CD4-positive, alpha-beta T cell (primary cell): ENCODE measurements at regions not wholly inside any gene's neighbourhood (a gene's known extent, or its start where the extent isn't known, plus 50 kb on each side); places are given as distances from the start of the nearest gene placed in this dataset.

Source experiments
- ATAC-seq: fragments of 200-7000 bp; cut with Tn5 transposase; one replicate; pipeline ENCODE4 v1.10.0; 2022; ENCODE audit warnings: mild to moderate bottlenecking; ENCODE audit not compliant: poor library complexity
- CTCF ChIA-PET: fragments of 350-600 bp; sonication (Branson Sonifier 250); formaldehyde crosslinking; loops from one replicate; lab custom pipeline; 2021; ENCODE audit warnings: antibody characterized with exemption, inconsistent platforms; lab: Charles Lee
- POLR2A ChIA-PET: fragments of 350-600 bp; sonication (Branson Sonifier 250); formaldehyde crosslinking; loops from one replicate; lab custom pipeline; 2021; ENCODE audit warnings: antibody characterized with exemption, inconsistent platforms; lab: Charles Lee
- DNase-seq, 14 experiments: peaks; one replicate each; pipeline ENCODE4 v3.0.0-alpha.2; 2013 to 2020; ENCODE audit warnings: mixed read lengths in 2 of 14
- H3K27ac ChIP-seq, 2 donors: one replicate each; pipeline versions ENCODE4 v1.5.1 to v1.7.0; 2013; ENCODE audit warnings: low read length in 2 of 2, low read depth in 1 of 2, mild to moderate bottlenecking in 1 of 2
- H3K27me3 ChIP-seq, 2 experiments: 1 replicate in 1 of 2; 2 replicates in 1 of 2; pipeline versions ENCODE4 v1.6.1 to v1.7.0; 2013; ENCODE audit warnings: low read length in 2 of 2, control low read depth in 1 of 2, mild to moderate bottlenecking in 1 of 2, moderate library complexity in 1 of 2; ENCODE audit not compliant: insufficient read depth in 2 of 2, control insufficient read depth in 1 of 2
- H3K36me3 ChIP-seq: one replicate; pipeline ENCODE4 v1.6.1; 2013; ENCODE audit warnings: low read length, control low read depth; ENCODE audit not compliant: insufficient read depth
- H3K4me1 ChIP-seq: one replicate; pipeline ENCODE4 v1.6.1; 2013; ENCODE audit warnings: low read length, control low read depth; ENCODE audit not compliant: insufficient read depth
- H3K4me3 ChIP-seq: one replicate; pipeline ENCODE4 v1.5.1; 2013; ENCODE audit warnings: mild to moderate bottlenecking, low read length, moderate library complexity
- H3K9me3 ChIP-seq, 2 experiments: 1 replicate in 1 of 2; 2 replicates in 1 of 2; pipeline versions ENCODE4 v1.6.1 to v1.7.0; 2013; ENCODE audit warnings: low read length in 2 of 2, mild to moderate bottlenecking in 2 of 2, control low read depth in 1 of 2, moderate library complexity in 1 of 2; ENCODE audit not compliant: control insufficient read depth in 1 of 2, insufficient read depth in 1 of 2
- H3K27ac Mint-ChIP-seq: one replicate; pipeline ENCODE4 v1.8.0; 2020; ENCODE audit warnings: mixed read lengths
- H3K27me3 Mint-ChIP-seq: one replicate; pipeline ENCODE4 v1.8.0; 2021; ENCODE audit warnings: mixed read lengths
- H3K36me3 Mint-ChIP-seq: one replicate; pipeline ENCODE4 v1.8.0; 2021; ENCODE audit warnings: low read depth, mixed read lengths
- H3K4me1 Mint-ChIP-seq: one replicate; pipeline ENCODE4 v1.8.0; 2021; ENCODE audit warnings: low read depth, mixed read lengths
- H3K4me3 Mint-ChIP-seq: one replicate; pipeline ENCODE4 v1.8.0; 2020; ENCODE audit warnings: mild to moderate bottlenecking, mixed read lengths
- H3K9me3 Mint-ChIP-seq: one replicate; pipeline ENCODE4 v1.8.0; 2020; ENCODE audit warnings: mixed read lengths
- CTCF ChIP-seq: fragments of 200-600 bp; IDR thresholded peaks from one replicate; pipeline ENCODE4 v1.8.0; 2022; ENCODE audit warnings: antibody characterized with exemption, mild to moderate bottlenecking
- intact Hi-C, 2 experiments: fragments of 100-400 bp; cut with DNase I in 1 of 2; cut with micrococcal nuclease in 1 of 2; formaldehyde crosslinking; loops; one replicate each; pipeline versions ENCODE4 v1.15.1 to v1.9.0; 2023 to 2025; cut with DNase I, micrococcal nuclease

DNA sequence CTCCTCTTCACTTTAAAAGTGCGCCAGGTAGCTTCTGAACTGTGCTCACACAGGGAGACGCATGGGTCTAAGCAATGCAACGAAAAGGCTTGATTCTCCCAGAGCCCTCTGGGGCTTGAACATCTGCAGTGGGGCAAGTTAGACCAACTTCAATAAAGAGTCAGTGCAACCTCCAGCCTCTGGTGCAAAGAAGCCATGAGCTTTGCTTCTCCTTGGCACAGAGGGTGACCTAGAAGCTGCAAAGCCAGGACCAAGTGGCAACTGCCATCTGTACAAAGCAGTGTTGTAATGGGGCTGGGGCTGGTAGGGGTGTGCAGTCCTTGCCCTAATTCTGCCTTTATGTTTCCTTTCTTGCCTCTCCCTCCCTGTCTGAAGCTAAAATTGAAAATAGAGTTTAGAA lies 219.0 kb upstream of the CD96 start:
- Mint-ChIP-seq H3K27ac (peak overlapping the region; percentile 72), H3K36me3 (no peaks in the 10 kb centered on the region), H3K4me1 (peaks cover 38% of the 10 kb centered on the region), H3K9me3 (peaks cover 3% of the 10 kb centered on the region), H3K27me3 (no peaks in the 10 kb centered on the region), H3K4me3 (no peak overlapping the region)
- Histone ChIP-seq H3K27ac (no peak overlapping the region), H3K9me3 (no peaks in the 10 kb centered on the region), H3K36me3 (no peaks in the 10 kb centered on the region), H3K4me3 (no peak overlapping the region), H3K27me3 (no peaks in the 10 kb centered on the region), H3K4me1 (peaks cover 7% of the 10 kb centered on the region)
- intact Hi-C loops, result no loop called here
- ATAC-seq (no peak), DNase-seq (no peak)
- CTCF ChIA-PET, result no interaction called here
- TF ChIP-seq CTCF, result no peak
- POLR2A ChIA-PET, result interaction anchor here (0.6 to 3.9 kb wide), 4 partner anchors 9 to 31 kb away, joined by 3 to 16 read pairs (median 6); no protein-coding TSS in a partner anchor

DNA sequence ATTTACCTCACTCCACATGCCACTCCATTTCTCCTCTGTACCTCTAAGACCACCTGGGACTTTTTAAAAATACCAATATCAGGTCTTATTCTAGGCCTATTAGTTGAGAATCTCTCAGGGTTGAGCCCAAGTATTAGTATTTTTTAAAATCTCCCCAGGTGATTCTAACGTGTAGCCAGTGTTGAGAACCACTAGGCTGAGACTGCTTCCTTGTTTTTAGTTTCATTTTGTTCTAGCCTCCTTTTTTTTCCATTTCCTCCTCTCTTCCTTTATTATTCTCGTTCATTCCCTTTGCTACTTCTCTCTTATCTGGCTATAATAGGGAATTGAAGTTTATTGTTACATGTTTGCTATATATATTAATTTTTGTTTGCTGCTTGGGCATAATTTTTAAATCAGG lies 217.8 kb upstream of the CD96 start:
- POLR2A ChIA-PET, result interaction anchor here (0.6 to 3.9 kb wide), 5 partner anchors 9 to 701 kb away, joined by 3 to 16 read pairs (median 4); no protein-coding TSS in a partner anchor
- peaks cover 3% of the 10 kb centered on the region for H3K9me3 Mint-ChIP-seq
- H3K36me3 Mint-ChIP-seq, result no peaks in the 10 kb centered on the region
- Histone ChIP-seq H3K4me1 (peaks cover 7% of the 10 kb centered on the region), H3K36me3 (no peaks in the 10 kb centered on the region), H3K4me3 (peak overlapping the region; percentile 24), H3K27ac (no peak overlapping the region), H3K27me3 (no peaks in the 10 kb centered on the region), H3K9me3 (no peaks in the 10 kb centered on the region)
- ATAC-seq (peak; percentile 56), DNase-seq (peak in 3 of 14 experiments; percentile 25 to 52 (median 30))
- no peak for TF ChIP-seq CTCF
- CTCF ChIA-PET, result no interaction called here
- H3K27ac Mint-ChIP-seq, result peak overlapping the region; percentile 72
- intact Hi-C loops, result no loop called here
- no peaks in the 10 kb centered on the region for H3K27me3 Mint-ChIP-seq
- peak overlapping the region; percentile 61 for H3K4me3 Mint-ChIP-seq
- H3K4me1 Mint-ChIP-seq, result peaks cover 38% of the 10 kb centered on the region

DNA sequence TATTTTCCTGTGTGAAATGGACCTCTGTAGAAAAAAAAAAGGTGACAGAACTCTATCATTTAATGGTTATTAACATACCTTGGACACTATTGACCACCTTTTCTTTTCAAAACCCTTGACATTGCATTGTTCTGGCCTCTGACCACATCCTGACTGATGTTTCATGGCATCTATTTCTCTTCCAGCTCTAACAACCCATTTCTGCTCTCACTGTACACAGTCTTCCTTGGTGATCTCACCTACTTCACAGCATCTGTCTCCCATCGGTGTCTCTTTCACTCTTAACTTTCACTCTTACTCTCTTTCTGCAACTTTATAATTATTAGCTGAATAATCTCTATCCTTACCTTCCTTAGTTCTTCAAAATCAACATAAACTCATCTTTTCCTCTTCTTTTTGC lies 217.4 kb upstream of the CD96 start:
- Mint-ChIP-seq H3K4me1 (peaks cover 38% of the 10 kb centered on the region), H3K27ac (peak overlapping the region; percentile 72), H3K27me3 (no peaks in the 10 kb centered on the region), H3K36me3 (no peaks in the 10 kb centered on the region), H3K4me3 (peak overlapping the region; percentile 61), H3K9me3 (peaks cover 3% of the 10 kb centered on the region)
- DNase-seq (peak in 1 of 14 experiments; percentile 27), ATAC-seq (no peak)
- Histone ChIP-seq H3K9me3 (no peaks in the 10 kb centered on the region), H3K4me1 (peaks cover 7% of the 10 kb centered on the region), H3K27me3 (no peaks in the 10 kb centered on the region), H3K36me3 (no peaks in the 10 kb centered on the region), H3K4me3 (peak overlapping the region; percentile 24), H3K27ac (no peak overlapping the region)
- TF ChIP-seq CTCF, result no peak
- CTCF ChIA-PET, result no interaction called here
- intact Hi-C loops, result no loop called here
- POLR2A ChIA-PET, result interaction anchor here (0.9 to 3.9 kb wide), 2 partner anchors 11 to 700 kb away, joined by 4 to 16 read pairs; no protein-coding TSS in a partner anchor
